ENCODE measurements at regions not wholly inside any gene's neighbourhood (a gene's known extent, or its start where the extent isn't known, plus 50 kb on each side); places are given as distances from the start of the nearest gene placed in this dataset.
"Not testable (repeated sequence)": the region's sequence is repeated elsewhere in the genome, so short reads cannot be mapped to it uniquely, and the experiment has no call there.

- TF ChIP-seq, protein P1, sequence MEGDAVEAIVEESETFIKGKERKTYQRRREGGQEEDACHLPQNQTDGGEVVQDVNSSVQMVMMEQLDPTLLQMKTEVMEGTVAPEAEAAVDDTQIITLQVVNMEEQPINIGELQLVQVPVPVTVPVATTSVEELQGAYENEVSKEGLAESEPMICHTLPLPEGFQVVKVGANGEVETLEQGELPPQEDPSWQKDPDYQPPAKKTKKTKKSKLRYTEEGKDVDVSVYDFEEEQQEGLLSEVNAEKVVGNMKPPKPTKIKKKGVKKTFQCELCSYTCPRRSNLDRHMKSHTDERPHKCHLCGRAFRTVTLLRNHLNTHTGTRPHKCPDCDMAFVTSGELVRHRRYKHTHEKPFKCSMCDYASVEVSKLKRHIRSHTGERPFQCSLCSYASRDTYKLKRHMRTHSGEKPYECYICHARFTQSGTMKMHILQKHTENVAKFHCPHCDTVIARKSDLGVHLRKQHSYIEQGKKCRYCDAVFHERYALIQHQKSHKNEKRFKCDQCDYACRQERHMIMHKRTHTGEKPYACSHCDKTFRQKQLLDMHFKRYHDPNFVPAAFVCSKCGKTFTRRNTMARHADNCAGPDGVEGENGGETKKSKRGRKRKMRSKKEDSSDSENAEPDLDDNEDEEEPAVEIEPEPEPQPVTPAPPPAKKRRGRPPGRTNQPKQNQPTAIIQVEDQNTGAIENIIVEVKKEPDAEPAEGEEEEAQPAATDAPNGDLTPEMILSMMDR (IDR thresholded peaks at IDR 0.05), result no peak
- H3K27me3 Mint-ChIP-seq (ENCODE audit: low read depth), result no peaks in the 10 kb centered on the region
- no peaks in the 10 kb centered on the region for H3K36me3 Mint-ChIP-seq (ENCODE audit: low read depth)
- H3K27ac Mint-ChIP-seq (ENCODE audit: unreplicated experiment), result no peak overlapping the region
- H3K9me3 Mint-ChIP-seq (ENCODE audit: low read depth), result peaks cover 44% of the 10 kb centered on the region
- H3K4me1 Mint-ChIP-seq (ENCODE audit: low read depth), result no peaks in the 10 kb centered on the region
- no peak for DNase-seq (ENCODE audit: low spot score)
- H3K4me3 Mint-ChIP-seq (ENCODE audit: unreplicated experiment), result no peak overlapping the region
Observed at GRCh38 chrX:140273921-140274320, 230.9 kb downstream of the SOX3 start.

DNA sequence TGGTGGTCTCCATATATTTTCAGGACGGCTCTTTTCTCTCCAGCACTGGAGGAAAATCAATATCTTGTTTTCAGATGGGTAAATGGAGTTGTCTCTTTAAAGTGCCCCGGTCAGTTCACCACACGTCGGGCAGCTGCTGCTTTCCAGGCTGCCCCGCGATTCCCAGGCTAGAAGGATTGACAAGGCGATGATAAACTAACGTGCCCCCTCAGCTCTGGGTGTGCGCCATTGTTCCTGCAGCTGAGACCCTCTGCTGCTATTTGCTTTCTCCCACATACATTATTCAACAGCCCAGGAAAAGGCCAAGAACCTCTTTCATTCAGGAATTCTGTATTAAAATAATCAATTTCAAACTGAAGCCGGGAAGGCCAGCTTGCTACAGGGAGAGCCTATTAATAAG, 254.5 kb downstream of the SOX3 start:
- Mint-ChIP-seq H3K27ac (ENCODE audit: unreplicated experiment) (no peak overlapping the region), H3K27me3 (ENCODE audit: low read depth) (no peaks in the 10 kb centered on the region), H3K36me3 (ENCODE audit: low read depth) (no peaks in the 10 kb centered on the region), H3K4me3 (ENCODE audit: unreplicated experiment) (no peak overlapping the region), H3K4me1 (ENCODE audit: low read depth) (no peaks in the 10 kb centered on the region), H3K9me3 (ENCODE audit: low read depth) (peaks cover 9% of the 10 kb centered on the region)
- no peak for DNase-seq (ENCODE audit: low spot score)
- TF ChIP-seq, protein P1 (IDR thresholded peaks at IDR 0.05), result no peak

GRCh38 chrX:140249088-140249487, 255.8 kb downstream of the SOX3 start:
- H3K9me3 Mint-ChIP-seq (ENCODE audit: low read depth), result peaks cover 6% of the 10 kb centered on the region
- no peak overlapping the region for H3K4me3 Mint-ChIP-seq (ENCODE audit: unreplicated experiment)
- no peaks in the 10 kb centered on the region for H3K36me3 Mint-ChIP-seq (ENCODE audit: low read depth)
- no peak for DNase-seq (ENCODE audit: low spot score)
- H3K27ac Mint-ChIP-seq (ENCODE audit: unreplicated experiment), result no peak overlapping the region
- no peaks in the 10 kb centered on the region for H3K4me1 Mint-ChIP-seq (ENCODE audit: low read depth)
- no peaks in the 10 kb centered on the region for H3K27me3 Mint-ChIP-seq (ENCODE audit: low read depth)
- TF ChIP-seq, protein P1 (IDR thresholded peaks at IDR 0.05), result no peak

GRCh38 chrX:140229191-140229590, 263.9 kb upstream of the CXorf66 start:
- DNase-seq (ENCODE audit: low spot score), result no peak
- H3K27me3 Mint-ChIP-seq (ENCODE audit: low read depth), result no peaks in the 10 kb centered on the region
- TF ChIP-seq, protein P1 (IDR thresholded peaks at IDR 0.05), result no peak
- H3K27ac Mint-ChIP-seq (ENCODE audit: unreplicated experiment), result no peak overlapping the region
- H3K4me1 Mint-ChIP-seq (ENCODE audit: low read depth), result no peaks in the 10 kb centered on the region
- H3K36me3 Mint-ChIP-seq (ENCODE audit: low read depth), result no peaks in the 10 kb centered on the region
- peaks cover 23% of the 10 kb centered on the region for H3K9me3 Mint-ChIP-seq (ENCODE audit: low read depth)
- H3K4me3 Mint-ChIP-seq (ENCODE audit: unreplicated experiment), result no peak overlapping the region

GRCh38 chrX:140226037-140226436, 260.7 kb upstream of the CXorf66 start:
- H3K27ac Mint-ChIP-seq (ENCODE audit: unreplicated experiment); H3K36me3 Mint-ChIP-seq (ENCODE audit: low read depth); DNase-seq (ENCODE audit: low spot score); H3K4me1 Mint-ChIP-seq (ENCODE audit: low read depth); H3K27me3 Mint-ChIP-seq (ENCODE audit: low read depth); H3K4me3 Mint-ChIP-seq (ENCODE audit: unreplicated experiment): not testable (repeated sequence)
- peaks cover 14% of the 10 kb centered on the region for H3K9me3 Mint-ChIP-seq (ENCODE audit: low read depth)

- DNase-seq (ENCODE audit: low spot score); H3K4me1 Mint-ChIP-seq (ENCODE audit: low read depth); H3K4me3 Mint-ChIP-seq (ENCODE audit: unreplicated experiment); H3K27me3 Mint-ChIP-seq (ENCODE audit: low read depth); H3K27ac Mint-ChIP-seq (ENCODE audit: unreplicated experiment); H3K36me3 Mint-ChIP-seq (ENCODE audit: low read depth); H3K9me3 Mint-ChIP-seq (ENCODE audit: low read depth): not testable (repeated sequence)
Observed at GRCh38 chrX:140215894-140216293, 250.6 kb upstream of the CXorf66 start.

DNA sequence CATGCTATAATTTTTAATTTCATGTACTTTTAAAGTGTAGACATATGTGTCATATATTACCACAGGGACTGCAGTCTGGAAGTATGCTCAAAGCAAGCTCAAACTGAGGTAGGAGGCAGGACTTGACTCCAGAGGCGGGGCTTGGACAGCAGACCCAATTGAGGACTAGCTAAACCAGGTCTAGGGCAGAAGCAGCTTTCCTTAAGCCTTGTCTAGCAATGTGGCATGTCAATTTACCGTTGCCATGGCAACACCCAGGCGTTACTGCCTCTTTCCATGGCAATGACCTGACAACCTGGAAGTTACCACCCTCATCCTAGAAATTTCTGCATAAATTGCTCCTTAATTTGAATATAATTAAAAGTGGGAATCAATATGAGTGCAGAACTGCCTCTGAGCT, 249.2 kb upstream of the CXorf66 start:
- H3K4me3 Mint-ChIP-seq (ENCODE audit: unreplicated experiment); H3K27me3 Mint-ChIP-seq (ENCODE audit: low read depth); H3K9me3 Mint-ChIP-seq (ENCODE audit: low read depth); DNase-seq (ENCODE audit: low spot score); H3K4me1 Mint-ChIP-seq (ENCODE audit: low read depth); H3K27ac Mint-ChIP-seq (ENCODE audit: unreplicated experiment); H3K36me3 Mint-ChIP-seq (ENCODE audit: low read depth): not testable (repeated sequence)
